ENCODE measurements at regions not wholly inside any gene's neighbourhood (a gene's known extent, or its start where the extent isn't known, plus 50 kb on each side); places are given as distances from the start of the nearest gene placed in this dataset.

DNA sequence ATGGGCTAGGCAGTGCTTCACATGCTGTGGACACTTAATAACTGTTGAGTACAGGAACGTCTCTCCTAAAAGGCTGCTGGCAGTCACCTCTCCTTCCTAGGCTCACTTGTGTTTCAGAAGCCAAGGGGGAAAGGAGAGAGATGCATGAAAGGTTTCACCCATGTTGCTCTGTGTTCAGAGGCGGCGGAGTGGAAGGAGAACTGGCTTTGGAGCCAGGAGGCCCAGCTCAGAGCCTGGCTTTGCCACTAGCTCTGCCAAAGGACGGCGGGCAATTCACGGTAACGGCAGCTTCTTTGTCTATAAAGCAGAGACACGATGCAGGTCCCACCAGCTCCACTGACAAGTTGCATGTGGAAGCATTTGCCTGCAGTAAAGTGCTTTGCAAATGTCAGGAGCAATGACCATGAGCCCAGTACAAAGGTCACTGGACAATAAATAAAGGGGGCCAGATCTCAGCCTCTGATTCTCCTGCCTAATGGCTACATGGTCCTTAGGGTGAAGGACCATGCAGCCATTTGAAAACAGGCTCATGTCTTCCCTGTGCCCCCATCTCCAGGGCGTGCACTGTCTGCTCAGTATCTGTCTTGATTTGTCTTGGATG lies 171.7 kb upstream of the TLE3 start:
- Histone ChIP-seq H3K27ac (no peak overlapping the region), H3K4me1 (ENCODE audit: insufficient read depth) (peaks cover 12% of the 10 kb centered on the region), H3K9me3 (no peaks in the 10 kb centered on the region), H3K36me3 (no peaks in the 10 kb centered on the region), H3K27me3 (no peaks in the 10 kb centered on the region), H3K4me3 (no peak overlapping the region)
- 95 to 96% (median 95%) methylated on average over 9 of the region's 9 CpGs for WGBS, 3 donors
- no peak for TF ChIP-seq POLR2A (IDR thresholded peaks at IDR 0.05)
- TF ChIP-seq EP300 (IDR thresholded peaks at IDR 0.05) = no peak
- TF ChIP-seq, protein P1, sequence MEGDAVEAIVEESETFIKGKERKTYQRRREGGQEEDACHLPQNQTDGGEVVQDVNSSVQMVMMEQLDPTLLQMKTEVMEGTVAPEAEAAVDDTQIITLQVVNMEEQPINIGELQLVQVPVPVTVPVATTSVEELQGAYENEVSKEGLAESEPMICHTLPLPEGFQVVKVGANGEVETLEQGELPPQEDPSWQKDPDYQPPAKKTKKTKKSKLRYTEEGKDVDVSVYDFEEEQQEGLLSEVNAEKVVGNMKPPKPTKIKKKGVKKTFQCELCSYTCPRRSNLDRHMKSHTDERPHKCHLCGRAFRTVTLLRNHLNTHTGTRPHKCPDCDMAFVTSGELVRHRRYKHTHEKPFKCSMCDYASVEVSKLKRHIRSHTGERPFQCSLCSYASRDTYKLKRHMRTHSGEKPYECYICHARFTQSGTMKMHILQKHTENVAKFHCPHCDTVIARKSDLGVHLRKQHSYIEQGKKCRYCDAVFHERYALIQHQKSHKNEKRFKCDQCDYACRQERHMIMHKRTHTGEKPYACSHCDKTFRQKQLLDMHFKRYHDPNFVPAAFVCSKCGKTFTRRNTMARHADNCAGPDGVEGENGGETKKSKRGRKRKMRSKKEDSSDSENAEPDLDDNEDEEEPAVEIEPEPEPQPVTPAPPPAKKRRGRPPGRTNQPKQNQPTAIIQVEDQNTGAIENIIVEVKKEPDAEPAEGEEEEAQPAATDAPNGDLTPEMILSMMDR (IDR thresholded peaks at IDR 0.05) = no peak
- intact Hi-C loops (cut with DNase I) = loop anchor here in 1 of 4 donors (10.0 kb wide), 1 partner anchor 205 kb away; no protein-coding TSS in a partner anchor
- no peak for DNase-seq

DNA sequence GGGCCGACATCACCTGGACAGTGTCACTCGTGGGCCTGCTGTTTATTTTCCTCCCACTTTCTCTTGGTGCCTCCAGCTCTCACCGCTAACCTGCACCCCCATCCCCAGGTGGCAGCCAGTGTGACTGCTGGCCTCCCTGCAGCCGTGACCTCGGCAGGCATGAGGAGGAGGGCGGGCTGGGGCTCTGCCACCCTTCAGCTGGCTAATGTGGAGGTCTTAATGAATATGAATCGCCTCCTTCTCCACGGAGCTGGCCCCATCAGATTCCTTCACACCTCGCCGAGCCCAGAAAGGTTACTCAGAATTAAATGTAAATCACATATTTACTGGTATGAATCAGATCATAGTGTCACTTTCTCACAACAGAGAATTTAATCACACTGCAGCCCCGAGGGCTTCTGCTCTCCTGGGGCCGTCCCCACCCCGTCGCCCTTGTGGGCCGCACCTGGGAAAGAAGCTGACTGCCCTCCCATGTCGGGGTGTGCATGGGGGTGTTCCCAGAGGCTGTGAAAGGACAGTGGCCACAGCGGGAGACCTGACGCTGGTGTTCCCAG lies 171.1 kb upstream of the TLE3 start:
- Histone ChIP-seq H3K9me3 (no peaks in the 10 kb centered on the region), H3K27me3 (no peaks in the 10 kb centered on the region), H3K27ac (no peak overlapping the region), H3K4me1 (ENCODE audit: insufficient read depth) (peaks cover 16% of the 10 kb centered on the region), H3K4me3 (no peak overlapping the region), H3K36me3 (no peaks in the 10 kb centered on the region)
- TF ChIP-seq, protein P1 (IDR thresholded peaks at IDR 0.05) = no peak
- no peak for TF ChIP-seq POLR2A (IDR thresholded peaks at IDR 0.05)
- TF ChIP-seq EP300 (IDR thresholded peaks at IDR 0.05) = no peak
- 85 to 88% (median 87%) methylated on average over 18 of the region's 18 CpGs for WGBS, 3 donors
- DNase-seq = peak in 1 of 5 donors; percentile 33
- intact Hi-C loops (cut with DNase I) = loop anchor here in 1 of 4 donors (10.0 kb wide), 1 partner anchor 204 kb away; no protein-coding TSS in a partner anchor

DNA sequence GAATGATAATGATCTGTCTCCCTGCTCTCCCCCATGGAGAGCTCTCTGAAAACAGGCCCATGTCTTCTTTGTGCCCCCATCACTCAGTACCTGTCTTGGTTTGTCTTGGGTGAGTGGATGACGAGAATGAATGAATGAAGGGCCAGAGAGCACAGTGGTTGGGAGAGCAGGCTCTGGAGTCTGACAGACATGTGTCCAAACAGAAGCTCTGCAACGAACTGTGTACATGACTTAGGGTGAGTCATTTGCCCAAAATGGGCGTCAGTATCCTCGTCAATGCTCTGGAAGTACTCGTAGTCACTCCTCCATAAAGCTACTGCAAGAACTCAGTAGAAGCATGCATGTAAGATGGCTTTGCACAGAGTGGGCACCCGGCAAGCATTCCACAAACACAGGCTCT lies 170.2 kb upstream of the TLE3 start:
- TF ChIP-seq EP300 (IDR thresholded peaks at IDR 0.05) (no peak), POLR2A (IDR thresholded peaks at IDR 0.05) (no peak)
- TF ChIP-seq, protein P1 (IDR thresholded peaks at IDR 0.05) = no peak
- intact Hi-C loops (cut with DNase I) = loop anchor here in 1 of 4 donors (10.0 kb wide), 1 partner anchor 203 kb away; no protein-coding TSS in a partner anchor
- Histone ChIP-seq H3K27ac (no peak overlapping the region), H3K4me1 (ENCODE audit: insufficient read depth) (peaks cover 16% of the 10 kb centered on the region), H3K27me3 (no peaks in the 10 kb centered on the region), H3K9me3 (no peaks in the 10 kb centered on the region), H3K36me3 (no peaks in the 10 kb centered on the region), H3K4me3 (no peak overlapping the region)
- 82 to 90% (median 87%) methylated on average over 6 of the region's 6 CpGs for WGBS, 3 donors
- DNase-seq = no peak

DNA sequence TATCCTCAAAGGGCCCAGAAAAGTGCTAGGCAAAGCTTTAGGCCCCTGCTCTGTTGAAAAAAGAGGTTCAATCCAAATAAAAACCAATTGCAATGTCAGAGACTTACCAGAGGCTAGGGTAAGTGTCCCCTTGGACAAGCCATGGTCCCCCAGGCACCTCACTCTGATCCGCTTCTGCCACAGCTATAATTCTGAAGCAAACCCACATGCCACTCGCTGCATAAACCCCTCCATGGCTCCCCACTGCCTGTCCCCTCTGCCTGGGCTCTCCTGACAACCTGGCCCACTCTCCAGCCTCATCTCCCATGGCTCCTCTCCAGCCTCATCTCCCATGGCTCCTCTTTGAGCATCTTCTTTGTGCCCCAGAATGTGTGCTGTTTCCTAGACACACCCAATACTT lies 169.6 kb upstream of the TLE3 start:
- no peak overlapping the region for H3K27ac ChIP-seq
- WGBS, 3 donors = 95 to 100% (median 97%) methylated on average over 2 of the region's 2 CpGs
- intact Hi-C loops (cut with DNase I) = loop anchor here in 1 of 4 donors (10.0 kb wide), 1 partner anchor 203 kb away; no protein-coding TSS in a partner anchor
- no peaks in the 10 kb centered on the region for H3K27me3 ChIP-seq
- no peak overlapping the region for H3K4me3 ChIP-seq
- H3K36me3 ChIP-seq = no peaks in the 10 kb centered on the region
- no peak for TF ChIP-seq EP300 (IDR thresholded peaks at IDR 0.05)
- no peak for TF ChIP-seq POLR2A (IDR thresholded peaks at IDR 0.05)
- TF ChIP-seq, protein P1 (IDR thresholded peaks at IDR 0.05) = no peak
- no peaks in the 10 kb centered on the region for H3K9me3 ChIP-seq
- no peak for DNase-seq
- peaks cover 16% of the 10 kb centered on the region for H3K4me1 ChIP-seq (ENCODE audit: insufficient read depth)
